ENCODE measurements at regions not wholly inside any gene's neighbourhood (a gene's known extent, or its start where the extent isn't known, plus 50 kb on each side); places are given as distances from the start of the nearest gene placed in this dataset.

DNA sequence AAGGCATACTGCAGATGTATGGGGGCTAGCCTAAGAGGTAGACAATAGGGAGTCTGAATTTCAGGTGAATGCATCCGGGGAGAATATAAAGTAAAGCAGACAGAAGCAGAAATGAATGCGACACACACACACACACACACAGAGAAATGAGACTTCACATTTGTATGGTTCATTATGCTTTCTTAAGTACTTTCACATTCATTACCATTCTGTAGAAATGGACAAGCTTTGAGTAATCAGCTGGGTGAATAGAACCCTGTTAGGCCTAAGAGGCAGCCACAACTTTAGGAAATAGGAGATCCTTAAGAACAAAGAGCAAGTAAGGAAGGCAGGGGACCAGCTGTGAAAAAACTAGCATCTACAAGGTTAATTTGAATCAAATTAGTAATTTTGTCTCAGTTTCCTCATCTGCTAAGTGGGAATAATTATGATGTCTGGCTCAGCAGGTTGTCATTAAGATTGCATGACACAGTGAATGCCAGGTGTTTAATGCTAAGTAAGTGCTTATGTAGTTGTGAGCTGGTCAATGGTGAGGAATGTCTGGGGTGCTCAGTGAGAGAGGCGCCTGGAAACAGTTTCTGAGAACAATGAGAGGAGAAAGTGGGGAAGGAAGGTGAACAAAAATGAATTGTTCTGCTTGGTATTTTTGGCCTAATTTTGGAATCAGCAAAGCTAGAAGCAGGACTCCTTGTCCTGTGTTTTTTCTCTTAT is 265.8 kb upstream of the CLINT1 start:
- no peak for TF ChIP-seq CTCF (IDR thresholded peaks at IDR 0.05; ENCODE audit: insufficient read depth, low read length, poor library complexity, severe bottlenecking)
- H3K36me3 ChIP-seq (ENCODE audit: control insufficient read depth, insufficient read depth, low read length): no peaks in the 10 kb centered on the region
- H3K4me3 ChIP-seq (ENCODE audit: low read depth, low read length): no peak overlapping the region
- no peak for DNase-seq (ENCODE audit: low read depth)
- no peaks in the 10 kb centered on the region for H3K27me3 ChIP-seq (ENCODE audit: control insufficient read depth, insufficient read depth, low read length)

DNA sequence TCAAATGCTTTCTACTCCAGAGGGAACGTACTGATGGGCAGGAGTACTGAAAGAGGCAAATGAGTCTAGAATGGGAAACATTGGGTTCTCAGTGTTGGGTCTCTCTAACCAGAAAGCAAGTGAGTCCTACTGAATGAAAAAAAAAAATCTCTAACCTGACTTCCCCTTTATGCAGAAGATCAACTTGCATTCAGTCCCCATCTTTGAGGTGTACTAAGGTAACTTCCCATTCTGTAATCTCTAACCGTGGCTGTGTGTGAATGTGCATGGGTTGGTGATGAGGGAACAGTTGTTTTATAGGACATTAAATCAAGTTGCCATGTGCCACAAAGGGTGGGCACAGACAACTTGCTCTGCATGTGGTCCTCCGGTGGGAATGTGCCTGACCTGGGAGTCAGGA is 264.6 kb upstream of the CLINT1 start:
- TF ChIP-seq CTCF (IDR thresholded peaks at IDR 0.05; ENCODE audit: insufficient read depth, low read length, poor library complexity, severe bottlenecking): no peak
- DNase-seq (ENCODE audit: low read depth): no peak
- no peak overlapping the region for H3K4me3 ChIP-seq (ENCODE audit: low read depth, low read length)
- H3K36me3 ChIP-seq (ENCODE audit: control insufficient read depth, insufficient read depth, low read length): no peaks in the 10 kb centered on the region
- H3K27me3 ChIP-seq (ENCODE audit: control insufficient read depth, insufficient read depth, low read length): no peaks in the 10 kb centered on the region

- H3K27me3 ChIP-seq (ENCODE audit: control insufficient read depth, insufficient read depth, low read length): no peaks in the 10 kb centered on the region
- TF ChIP-seq CTCF (IDR thresholded peaks at IDR 0.05; ENCODE audit: insufficient read depth, low read length, poor library complexity, severe bottlenecking): no peak
Observed at GRCh38 chr5:158121678-158122077, 262.7 kb upstream of the CLINT1 start.

DNA sequence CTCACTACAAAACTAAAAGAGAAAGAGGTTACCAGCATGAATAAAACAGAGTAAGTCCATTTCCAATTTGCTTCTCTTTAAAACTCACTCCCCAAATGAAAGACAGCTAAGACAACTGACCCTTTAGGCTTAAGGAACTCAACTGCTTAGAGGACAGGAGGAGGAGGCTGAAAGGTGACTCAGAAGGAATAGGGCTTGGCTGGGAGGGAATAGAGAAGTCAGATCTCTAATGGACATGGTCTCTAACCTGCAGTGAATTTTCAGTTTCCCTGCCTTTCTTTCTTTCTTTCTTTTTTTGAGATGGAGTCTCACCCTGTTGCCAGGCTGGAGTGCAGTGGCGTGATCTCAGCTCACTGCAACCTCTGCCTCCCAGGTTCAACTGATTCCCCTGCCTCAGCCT is 261.8 kb upstream of the CLINT1 start:
- no peak for DNase-seq (ENCODE audit: low read depth)
- TF ChIP-seq CTCF (IDR thresholded peaks at IDR 0.05; ENCODE audit: insufficient read depth, low read length, poor library complexity, severe bottlenecking): no peak
- no peaks in the 10 kb centered on the region for H3K27me3 ChIP-seq (ENCODE audit: control insufficient read depth, insufficient read depth, low read length)
- no peak overlapping the region for H3K4me3 ChIP-seq (ENCODE audit: low read depth, low read length)
- no peaks in the 10 kb centered on the region for H3K36me3 ChIP-seq (ENCODE audit: control insufficient read depth, insufficient read depth, low read length)

More at GRCh38 chr5:158121678-158122077, 262.7 kb upstream of the CLINT1 start:
- no peak overlapping the region for H3K4me3 ChIP-seq (ENCODE audit: low read depth, low read length)
- no peaks in the 10 kb centered on the region for H3K36me3 ChIP-seq (ENCODE audit: control insufficient read depth, insufficient read depth, low read length)
- DNase-seq (ENCODE audit: low read depth): no peak

DNA sequence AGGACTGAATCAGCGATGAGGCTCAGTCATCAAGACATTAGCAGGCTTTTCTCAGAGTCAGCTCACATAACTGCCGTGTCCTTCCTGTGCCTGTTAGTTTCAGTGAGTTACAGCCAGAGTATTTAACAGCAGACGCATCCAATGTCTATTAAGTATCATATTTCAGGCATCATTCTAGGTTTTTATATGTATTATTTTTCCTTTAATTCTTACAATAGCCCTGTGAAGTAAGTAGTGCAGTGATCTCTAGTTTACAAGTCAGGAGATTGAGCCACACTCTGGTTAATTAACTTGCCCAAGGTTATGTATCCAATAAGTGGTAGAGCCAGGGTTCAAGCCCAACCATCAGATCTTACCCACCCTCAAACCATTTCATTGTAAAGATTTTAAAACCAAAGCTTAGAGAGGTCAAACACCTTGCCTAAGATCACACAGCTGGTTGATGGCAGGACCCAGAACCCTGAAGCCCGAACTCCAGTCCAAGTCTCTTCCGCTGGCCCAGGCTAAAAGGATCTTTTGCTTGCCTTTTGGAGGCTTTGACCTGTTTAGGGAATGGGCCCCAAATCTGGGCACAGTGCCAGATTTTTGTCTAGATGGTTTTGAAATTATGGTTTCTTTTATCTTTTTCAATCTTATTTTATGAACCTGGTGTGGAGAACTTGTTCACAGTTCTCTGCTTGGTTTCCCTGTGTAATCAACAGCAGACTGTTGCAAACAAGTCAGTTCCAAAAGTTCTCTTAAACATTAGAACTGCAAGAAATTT is 261.2 kb upstream of the CLINT1 start:
- H3K36me3 ChIP-seq (ENCODE audit: control insufficient read depth, insufficient read depth, low read length): no peaks in the 10 kb centered on the region
- H3K27me3 ChIP-seq (ENCODE audit: control insufficient read depth, insufficient read depth, low read length): no peaks in the 10 kb centered on the region
- no peak for DNase-seq (ENCODE audit: low read depth)
- H3K4me3 ChIP-seq (ENCODE audit: low read depth, low read length): no peak overlapping the region
- no peak for TF ChIP-seq CTCF (IDR thresholded peaks at IDR 0.05; ENCODE audit: insufficient read depth, low read length, poor library complexity, severe bottlenecking)
